Liver (tissue), 8 donors: ENCODE measurements at regions not wholly inside any gene's neighbourhood (a gene's known extent, or its start where the extent isn't known, plus 50 kb on each side); places are given as distances from the start of the nearest gene placed in this dataset.

Experiments used
- DNase-seq: peaks from one replicate; pipeline ENCODE4 v3.0.0-alpha.2; 2017; ENCODE audit warnings: low spot score
- H3K27ac ChIP-seq, 2 donors: one replicate each; pipeline ENCODE4 v1.7.0; 2013; ENCODE audit warnings: inconsistent platforms in 2 of 2, low read length in 2 of 2, control low read depth in 1 of 2, low read depth in 1 of 2, mild to moderate bottlenecking in 1 of 2
- H3K27me3 ChIP-seq, 4 donors: one replicate each; pipeline versions ENCODE4 v1.6.1 to v1.7.0; 2013; ENCODE audit warnings: low read length in 3 of 4, inconsistent platforms in 1 of 4, mild to moderate bottlenecking in 1 of 4, moderate library complexity in 1 of 4; ENCODE audit not compliant: control insufficient read depth in 4 of 4, insufficient read depth in 4 of 4
- H3K36me3 ChIP-seq, 4 donors: one replicate each; pipeline versions ENCODE4 v1.6.1 to v1.7.0; 2013; ENCODE audit warnings: low read length in 3 of 4, mild to moderate bottlenecking in 3 of 4, low read depth in 1 of 4, moderate library complexity in 1 of 4; ENCODE audit not compliant: control insufficient read depth in 4 of 4, insufficient read depth in 3 of 4
- H3K4me1 ChIP-seq, 4 donors: one replicate each; pipeline versions ENCODE4 v1.6.1 to v1.7.0; 2013; ENCODE audit warnings: low read length in 3 of 4, mild to moderate bottlenecking in 3 of 4, moderate library complexity in 1 of 4; ENCODE audit not compliant: control insufficient read depth in 4 of 4, insufficient read depth in 4 of 4
- H3K4me3 ChIP-seq, 3 donors: one replicate each; pipeline versions ENCODE4 v1.6.1 to v1.7.0; 2013; ENCODE audit warnings: low read length in 3 of 3, control low read depth in 1 of 3, low read depth in 1 of 3, mild to moderate bottlenecking in 1 of 3
- H3K9ac ChIP-seq, 2 donors: one replicate each; pipeline ENCODE4 v1.7.0; 2013; ENCODE audit warnings: low read length in 2 of 2, mild to moderate bottlenecking in 2 of 2, moderate library complexity in 2 of 2, control low read depth in 1 of 2, low read depth in 1 of 2
- H3K9me3 ChIP-seq, 4 donors: one replicate each; pipeline versions ENCODE4 v1.6.1 to v1.7.0; 2013; ENCODE audit warnings: low read length in 3 of 4; ENCODE audit not compliant: control insufficient read depth in 4 of 4
- CTCF ChIP-seq: fragments of 150-350 bp; IDR thresholded peaks from 2 replicates; pipeline ENCODE4 v1.5.1; 2017; ENCODE audit warnings: improper control_type of control experiment, low read depth, low read length; ENCODE audit not compliant: missing input control
- EGR1 ChIP-seq, 2 donors: IDR thresholded peaks; 2 replicates each; pipeline ENCODE4 v1.6.1; 2016 to 2018; ENCODE audit warnings: antibody characterized with exemption in 2 of 2, low read depth in 2 of 2
- FOXA1 ChIP-seq: IDR thresholded peaks from 2 replicates; pipeline ENCODE4 v1.6.1; 2016; ENCODE audit warnings: antibody characterized with exemption
- GABPA ChIP-seq, 2 donors: IDR thresholded peaks in 1 of 2; conservative IDR thresholded peaks in 1 of 2; 2 replicates each; pipeline ENCODE4 v1.6.1; 2016; ENCODE audit warnings: antibody characterized with exemption in 2 of 2, mild to moderate bottlenecking in 1 of 2, moderate library complexity in 1 of 2
- HNF4A ChIP-seq, 2 donors: conservative IDR thresholded peaks; 2 replicates each; pipeline ENCODE4 v1.6.1; 2016; ENCODE audit warnings: antibody characterized with exemption in 2 of 2, mild to moderate bottlenecking in 2 of 2
- JUND ChIP-seq, 2 donors: IDR thresholded peaks; 2 replicates each; pipeline ENCODE4 v1.6.1; 2016; ENCODE audit warnings: antibody characterized with exemption in 2 of 2
- MAX ChIP-seq: IDR thresholded peaks from 2 replicates; pipeline ENCODE4 v1.6.1; 2016; ENCODE audit warnings: antibody characterized with exemption
- NR2F2 ChIP-seq: IDR thresholded peaks from 2 replicates; pipeline ENCODE4 v1.6.1; 2016; ENCODE audit warnings: antibody characterized with exemption
- RAD21 ChIP-seq, 2 donors: IDR thresholded peaks; 2 replicates each; pipeline ENCODE4 v1.6.1; 2016; ENCODE audit warnings: antibody characterized with exemption in 2 of 2, mild to moderate bottlenecking in 2 of 2
- RXRA ChIP-seq, 2 donors: IDR thresholded peaks; 2 replicates each; pipeline ENCODE4 v1.6.1; 2017 to 2018; ENCODE audit warnings: antibody characterized with exemption in 2 of 2, mild to moderate bottlenecking in 1 of 2
- SP1 ChIP-seq: IDR thresholded peaks from 2 replicates; pipeline ENCODE4 v1.6.1; 2018; ENCODE audit warnings: antibody characterized with exemption, mild to moderate bottlenecking
- TAF1 ChIP-seq: conservative IDR thresholded peaks from 2 replicates; pipeline ENCODE4 v1.6.1; 2016; ENCODE audit warnings: antibody characterized with exemption, mild to moderate bottlenecking
- YY1 ChIP-seq: IDR thresholded peaks from 2 replicates; pipeline ENCODE4 v1.6.1; 2016; ENCODE audit warnings: antibody characterized with exemption, mild to moderate bottlenecking
- WGBS: extraction: QIAGEN DNeasy Blood & Tissue Kit; methylation state at CpG from one replicate; pipeline ENCODE4 v1.1.7; 2013; 5-methylcytosine and 5-hydroxymethylcytosine counted together
- TF ChIP-seq, protein P1 (sequence below): IDR thresholded peaks from 2 replicates; pipeline ENCODE4 v1.6.1; 2016; ENCODE audit warnings: antibody characterized with exemption
- TF ChIP-seq, protein P2 (sequence below): IDR thresholded peaks from 2 replicates; pipeline ENCODE4 v1.6.1; 2016; ENCODE audit warnings: antibody characterized with exemption, mild to moderate bottlenecking
- donor health status: healthy.
- donor health status: healthy.
- donor health status: healthy.
- donor health status: healthy.
- donor health status: healthy.

DNA sequence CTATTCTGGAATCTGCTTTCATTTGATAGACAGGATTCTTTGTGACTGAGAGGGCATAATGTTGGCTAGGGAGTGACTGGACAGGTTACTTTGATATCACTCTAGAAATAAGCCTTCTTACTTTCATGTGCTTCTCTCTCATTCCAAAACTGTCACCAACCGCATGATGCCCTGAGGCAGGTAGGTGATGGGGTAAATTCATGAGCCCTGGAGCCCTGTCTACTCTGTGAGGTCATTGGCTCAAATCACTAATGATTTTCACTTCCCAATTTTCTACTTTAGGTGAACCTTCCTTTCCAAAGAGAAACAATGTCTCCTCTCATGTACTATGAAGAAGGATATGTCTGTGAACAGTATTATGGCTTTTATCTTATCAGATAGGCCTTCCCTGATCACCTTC is 596.7 kb downstream of the TUSC7 start (continued):
- no peak for TF ChIP-seq CTCF
- TF ChIP-seq YY1, result no peak
- no peak for TF ChIP-seq FOXA1
- no peak for TF ChIP-seq HNF4A (conservative IDR thresholded peaks at IDR 0.05)
- TF ChIP-seq NR2F2, result no peak
- TF ChIP-seq EGR1 (IDR thresholded peaks at IDR 0.05; ENCODE audit: low read depth in 2 of 2), result no peak

DNA sequence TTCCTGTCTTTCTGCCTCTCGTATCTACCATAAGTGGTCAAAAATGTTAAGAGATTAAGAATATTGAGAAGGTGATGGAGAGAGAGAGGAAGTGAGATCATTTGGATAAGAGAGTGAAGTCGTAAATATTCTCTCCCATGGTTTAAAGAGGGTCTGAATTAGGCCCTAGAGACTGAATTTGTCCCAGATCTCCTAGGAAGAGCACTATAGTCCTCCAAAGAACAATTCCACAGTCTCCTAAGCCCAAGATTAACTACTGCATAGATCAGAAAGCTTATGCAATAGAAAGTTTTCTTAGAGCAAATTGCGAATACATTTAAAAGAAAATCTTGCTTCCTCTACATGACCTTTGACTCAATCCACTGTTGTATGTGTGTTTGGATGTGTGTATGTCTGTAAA is 598.8 kb downstream of the TUSC7 start:
- Histone ChIP-seq H3K27ac (no peak overlapping the region), H3K9ac (no peak overlapping the region), H3K36me3 (no peaks in the 10 kb centered on the region), H3K27me3 (no peaks in the 10 kb centered on the region), H3K4me3 (no peak overlapping the region), H3K4me1 (no peaks in the 10 kb centered on the region), H3K9me3 (no peaks in the 10 kb centered on the region)
- 75% methylated on average over 3 of the region's 3 CpGs for WGBS
- DNase-seq, result no peak
- TF ChIP-seq MAX (no peak), HNF4A (conservative IDR thresholded peaks at IDR 0.05) (no peak), RXRA (IDR thresholded peaks at IDR 0.05) (no peak), TAF1 (no peak), RAD21 (IDR thresholded peaks at IDR 0.05) (no peak), JUND (IDR thresholded peaks at IDR 0.05) (no peak), CTCF (no peak), YY1 (no peak), NR2F2 (no peak), SP1 (no peak), GABPA (IDR thresholded peaks at IDR 0.05 in 1 of 2, conservative IDR thresholded peaks at IDR 0.05 in 1 of 2) (no peak)
- TF ChIP-seq, protein P1, sequence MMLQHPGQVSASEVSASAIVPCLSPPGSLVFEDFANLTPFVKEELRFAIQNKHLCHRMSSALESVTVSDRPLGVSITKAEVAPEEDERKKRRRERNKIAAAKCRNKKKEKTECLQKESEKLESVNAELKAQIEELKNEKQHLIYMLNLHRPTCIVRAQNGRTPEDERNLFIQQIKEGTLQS, result no peak
- TF ChIP-seq, protein P2, sequence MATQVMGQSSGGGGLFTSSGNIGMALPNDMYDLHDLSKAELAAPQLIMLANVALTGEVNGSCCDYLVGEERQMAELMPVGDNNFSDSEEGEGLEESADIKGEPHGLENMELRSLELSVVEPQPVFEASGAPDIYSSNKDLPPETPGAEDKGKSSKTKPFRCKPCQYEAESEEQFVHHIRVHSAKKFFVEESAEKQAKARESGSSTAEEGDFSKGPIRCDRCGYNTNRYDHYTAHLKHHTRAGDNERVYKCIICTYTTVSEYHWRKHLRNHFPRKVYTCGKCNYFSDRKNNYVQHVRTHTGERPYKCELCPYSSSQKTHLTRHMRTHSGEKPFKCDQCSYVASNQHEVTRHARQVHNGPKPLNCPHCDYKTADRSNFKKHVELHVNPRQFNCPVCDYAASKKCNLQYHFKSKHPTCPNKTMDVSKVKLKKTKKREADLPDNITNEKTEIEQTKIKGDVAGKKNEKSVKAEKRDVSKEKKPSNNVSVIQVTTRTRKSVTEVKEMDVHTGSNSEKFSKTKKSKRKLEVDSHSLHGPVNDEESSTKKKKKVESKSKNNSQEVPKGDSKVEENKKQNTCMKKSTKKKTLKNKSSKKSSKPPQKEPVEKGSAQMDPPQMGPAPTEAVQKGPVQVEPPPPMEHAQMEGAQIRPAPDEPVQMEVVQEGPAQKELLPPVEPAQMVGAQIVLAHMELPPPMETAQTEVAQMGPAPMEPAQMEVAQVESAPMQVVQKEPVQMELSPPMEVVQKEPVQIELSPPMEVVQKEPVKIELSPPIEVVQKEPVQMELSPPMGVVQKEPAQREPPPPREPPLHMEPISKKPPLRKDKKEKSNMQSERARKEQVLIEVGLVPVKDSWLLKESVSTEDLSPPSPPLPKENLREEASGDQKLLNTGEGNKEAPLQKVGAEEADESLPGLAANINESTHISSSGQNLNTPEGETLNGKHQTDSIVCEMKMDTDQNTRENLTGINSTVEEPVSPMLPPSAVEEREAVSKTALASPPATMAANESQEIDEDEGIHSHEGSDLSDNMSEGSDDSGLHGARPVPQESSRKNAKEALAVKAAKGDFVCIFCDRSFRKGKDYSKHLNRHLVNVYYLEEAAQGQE, result no peak
